Fibroblast of lung (primary cell): ENCODE measurements at regions not wholly inside any gene's neighbourhood (a gene's known extent, or its start where the extent isn't known, plus 50 kb on each side); places are given as distances from the start of the nearest gene placed in this dataset.

Source experiments
- EZH2 ChIP-seq: IDR thresholded peaks from 2 replicates; pipeline ENCODE4 v1.5.1; 2012; ENCODE audit warnings: low read length, control low read depth, mild to moderate bottlenecking; ENCODE audit errors: missing control alignments
- TF ChIP-seq, protein P1 (sequence below), 2 donors: IDR thresholded peaks in 1 of 2; conservative IDR thresholded peaks in 1 of 2; 1 replicate in 1 of 2; 2 replicates in 1 of 2; pipeline ENCODE4 v1.5.1; 2011 to 2012; ENCODE audit warnings: low read length in 2 of 2, control low read depth in 1 of 2, inconsistent platforms in 1 of 2, low read depth in 1 of 2, mild to moderate bottlenecking in 1 of 2

- TF ChIP-seq, protein P1, sequence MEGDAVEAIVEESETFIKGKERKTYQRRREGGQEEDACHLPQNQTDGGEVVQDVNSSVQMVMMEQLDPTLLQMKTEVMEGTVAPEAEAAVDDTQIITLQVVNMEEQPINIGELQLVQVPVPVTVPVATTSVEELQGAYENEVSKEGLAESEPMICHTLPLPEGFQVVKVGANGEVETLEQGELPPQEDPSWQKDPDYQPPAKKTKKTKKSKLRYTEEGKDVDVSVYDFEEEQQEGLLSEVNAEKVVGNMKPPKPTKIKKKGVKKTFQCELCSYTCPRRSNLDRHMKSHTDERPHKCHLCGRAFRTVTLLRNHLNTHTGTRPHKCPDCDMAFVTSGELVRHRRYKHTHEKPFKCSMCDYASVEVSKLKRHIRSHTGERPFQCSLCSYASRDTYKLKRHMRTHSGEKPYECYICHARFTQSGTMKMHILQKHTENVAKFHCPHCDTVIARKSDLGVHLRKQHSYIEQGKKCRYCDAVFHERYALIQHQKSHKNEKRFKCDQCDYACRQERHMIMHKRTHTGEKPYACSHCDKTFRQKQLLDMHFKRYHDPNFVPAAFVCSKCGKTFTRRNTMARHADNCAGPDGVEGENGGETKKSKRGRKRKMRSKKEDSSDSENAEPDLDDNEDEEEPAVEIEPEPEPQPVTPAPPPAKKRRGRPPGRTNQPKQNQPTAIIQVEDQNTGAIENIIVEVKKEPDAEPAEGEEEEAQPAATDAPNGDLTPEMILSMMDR (conservative IDR thresholded peaks at IDR 0.05 in 1 of 2, IDR thresholded peaks at IDR 0.05 in 1 of 2; ENCODE audit: low read depth in 1 of 2, low read length in 2 of 2) = no peak
- TF ChIP-seq EZH2 = no peak
Measured at GRCh38 chr5:85769347-85769746, 848.4 kb upstream of the COX7C start.
